IPS-18a (cell line): ENCODE measurements at regions not wholly inside any gene's neighbourhood (a gene's known extent, or its start where the extent isn't known, plus 50 kb on each side); places are given as distances from the start of the nearest gene placed in this dataset.

Experiments used
- H3K27ac ChIP-seq: one replicate; pipeline ENCODE4 v1.5.1; 2013; ENCODE audit warnings: low read length
- H3K27me3 ChIP-seq: one replicate; pipeline ENCODE4 v1.6.1; 2013; ENCODE audit warnings: mild to moderate bottlenecking, low read length; ENCODE audit not compliant: control insufficient read depth, insufficient read depth
- H3K36me3 ChIP-seq: one replicate; pipeline ENCODE4 v1.6.1; 2013; ENCODE audit warnings: low read depth, low read length; ENCODE audit not compliant: control insufficient read depth
- H3K4me1 ChIP-seq: one replicate; pipeline ENCODE4 v1.6.1; 2013; ENCODE audit warnings: low read depth, low read length; ENCODE audit not compliant: control insufficient read depth
- H3K4me3 ChIP-seq: one replicate; pipeline ENCODE4 v1.5.1; 2013; ENCODE audit warnings: low read length
- H3K9ac ChIP-seq: one replicate; pipeline ENCODE4 v1.6.1; 2013; ENCODE audit warnings: mild to moderate bottlenecking, low read length, moderate library complexity
- H3K9me3 ChIP-seq: one replicate; pipeline ENCODE4 v1.6.1; 2013; ENCODE audit warnings: low read depth, low read length; ENCODE audit not compliant: control insufficient read depth

DNA sequence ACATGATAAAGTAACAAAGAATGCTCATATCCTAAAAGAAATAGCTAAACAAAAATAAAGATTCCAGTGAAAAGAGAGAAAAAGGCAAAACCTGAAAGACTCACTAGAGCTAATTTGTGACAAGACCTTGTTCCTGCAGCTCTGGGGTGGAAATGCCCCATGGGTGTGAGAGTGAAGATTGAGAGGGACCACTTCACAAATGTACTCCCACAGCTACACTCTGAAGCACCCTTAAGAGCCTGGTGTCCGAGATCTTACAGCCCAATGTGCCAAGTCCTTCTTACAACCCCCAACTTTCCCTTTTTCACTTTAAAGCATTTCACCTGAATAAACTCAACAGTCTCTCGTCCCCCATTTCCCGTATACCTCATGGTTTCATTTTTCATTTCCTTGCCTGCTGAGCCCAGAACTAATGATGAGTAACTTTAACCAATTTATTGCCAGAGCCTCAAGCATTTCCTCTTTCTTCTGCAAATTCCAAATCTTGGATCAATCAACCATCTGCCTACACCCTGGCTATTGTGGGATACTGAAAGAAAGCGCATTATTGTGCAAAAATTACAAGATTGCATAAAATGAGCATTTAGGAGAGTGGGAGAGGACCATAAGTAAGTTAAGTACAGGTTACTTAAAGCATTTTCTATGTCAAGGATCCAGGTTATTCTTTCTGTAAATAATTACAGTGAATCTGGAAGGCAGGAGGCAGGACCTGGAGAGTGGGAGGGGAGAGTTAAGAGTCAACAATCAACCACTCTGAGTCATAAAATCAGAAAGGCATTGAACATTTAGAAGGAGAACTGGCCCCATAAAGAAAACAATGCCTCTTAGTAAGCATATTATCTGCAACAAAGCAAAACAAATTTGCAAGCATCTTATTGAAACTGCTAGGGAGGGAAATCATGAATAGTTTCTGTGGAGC, 804.4 kb upstream of the CELF4 start:
- Histone ChIP-seq H3K36me3 (no peaks in the 10 kb centered on the region), H3K27ac (no peak overlapping the region), H3K9me3 (no peaks in the 10 kb centered on the region), H3K4me1 (peaks cover 4% of the 10 kb centered on the region), H3K9ac (no peak overlapping the region), H3K4me3 (no peak overlapping the region), H3K27me3 (no peaks in the 10 kb centered on the region)

GRCh38 chr18:38368886-38369285, 803.3 kb upstream of the CELF4 start:
- H3K27me3 ChIP-seq = no peaks in the 10 kb centered on the region
- no peak overlapping the region for H3K4me3 ChIP-seq
- H3K4me1 ChIP-seq = peaks cover 4% of the 10 kb centered on the region
- no peaks in the 10 kb centered on the region for H3K9me3 ChIP-seq
- no peaks in the 10 kb centered on the region for H3K36me3 ChIP-seq
- no peak overlapping the region for H3K27ac ChIP-seq
- H3K9ac ChIP-seq = no peak overlapping the region

DNA sequence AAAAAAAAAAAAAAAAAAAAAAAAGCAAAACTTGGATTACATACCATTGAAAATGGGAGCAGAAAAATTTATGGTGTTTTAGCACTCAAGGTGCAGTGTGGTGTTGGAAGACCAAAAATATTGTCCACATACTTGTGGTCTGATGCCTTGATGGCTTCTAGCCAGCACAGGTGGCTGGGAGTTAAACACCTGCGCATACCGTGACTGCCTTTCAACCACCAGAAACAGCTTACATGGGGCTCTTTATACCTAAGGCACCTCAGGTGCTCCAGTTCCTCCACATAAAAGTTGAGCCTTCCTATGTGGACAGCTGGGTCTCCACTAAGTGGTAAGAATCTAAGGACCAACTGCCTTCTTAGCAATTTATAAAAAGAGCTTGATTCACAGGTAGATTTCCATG, 802.6 kb upstream of the CELF4 start:
- no peak overlapping the region for H3K9ac ChIP-seq
- no peaks in the 10 kb centered on the region for H3K27me3 ChIP-seq
- no peaks in the 10 kb centered on the region for H3K9me3 ChIP-seq
- no peak overlapping the region for H3K4me3 ChIP-seq
- H3K36me3 ChIP-seq = no peaks in the 10 kb centered on the region
- H3K4me1 ChIP-seq = peaks cover 4% of the 10 kb centered on the region
- H3K27ac ChIP-seq = no peak overlapping the region

DNA sequence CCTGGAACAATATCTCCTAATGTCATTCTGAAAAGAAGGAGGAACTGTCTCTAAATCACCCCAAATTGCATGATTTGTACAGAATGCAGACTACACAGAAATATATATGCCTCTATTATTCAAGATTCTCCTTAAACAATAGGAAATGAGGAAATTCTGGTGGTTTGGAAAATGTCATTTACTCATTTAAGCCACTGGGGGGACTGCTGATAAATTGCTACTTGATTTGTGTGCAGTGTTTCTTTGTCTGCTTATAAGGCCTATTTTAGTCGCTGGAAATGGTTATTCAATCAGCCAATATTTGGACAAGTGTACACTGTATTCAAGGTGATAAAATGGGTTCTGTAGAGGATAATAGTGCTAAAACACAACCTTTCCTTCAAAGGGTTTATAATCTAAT, 801.9 kb upstream of the CELF4 start:
- H3K4me1 ChIP-seq = peaks cover 6% of the 10 kb centered on the region
- no peak overlapping the region for H3K27ac ChIP-seq
- H3K27me3 ChIP-seq = no peaks in the 10 kb centered on the region
- no peak overlapping the region for H3K4me3 ChIP-seq
- no peak overlapping the region for H3K9ac ChIP-seq
- no peaks in the 10 kb centered on the region for H3K36me3 ChIP-seq
- H3K9me3 ChIP-seq = no peaks in the 10 kb centered on the region

DNA sequence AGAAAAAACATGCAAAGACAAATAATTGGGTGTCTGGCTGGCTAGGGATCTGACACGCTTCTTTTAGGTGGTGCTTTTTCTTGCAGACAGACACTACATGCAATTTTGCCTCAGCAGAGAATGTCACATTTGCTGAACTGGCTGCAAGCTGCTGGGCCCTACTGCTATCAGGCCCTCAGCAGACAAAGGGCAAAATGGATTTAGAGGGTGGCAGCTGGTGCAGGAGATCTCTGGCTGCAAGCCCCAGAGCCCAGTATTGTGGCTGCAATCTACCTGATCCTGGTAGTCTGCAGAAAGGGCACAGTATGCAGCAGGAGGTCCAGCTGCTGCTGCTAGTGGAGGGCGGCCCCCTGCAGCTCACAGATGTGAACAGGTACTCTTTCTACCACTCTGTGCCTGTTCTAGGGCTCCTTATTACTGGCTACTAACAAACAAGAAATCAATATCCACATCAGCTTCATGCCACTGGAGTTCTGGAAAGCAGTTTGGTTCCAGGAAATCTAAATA, 796.7 kb upstream of the CELF4 start:
- Histone ChIP-seq H3K4me3 (no peak overlapping the region), H3K36me3 (no peaks in the 10 kb centered on the region), H3K27me3 (no peaks in the 10 kb centered on the region), H3K27ac (no peak overlapping the region), H3K4me1 (peaks cover 6% of the 10 kb centered on the region), H3K9ac (no peak overlapping the region), H3K9me3 (no peaks in the 10 kb centered on the region)

DNA sequence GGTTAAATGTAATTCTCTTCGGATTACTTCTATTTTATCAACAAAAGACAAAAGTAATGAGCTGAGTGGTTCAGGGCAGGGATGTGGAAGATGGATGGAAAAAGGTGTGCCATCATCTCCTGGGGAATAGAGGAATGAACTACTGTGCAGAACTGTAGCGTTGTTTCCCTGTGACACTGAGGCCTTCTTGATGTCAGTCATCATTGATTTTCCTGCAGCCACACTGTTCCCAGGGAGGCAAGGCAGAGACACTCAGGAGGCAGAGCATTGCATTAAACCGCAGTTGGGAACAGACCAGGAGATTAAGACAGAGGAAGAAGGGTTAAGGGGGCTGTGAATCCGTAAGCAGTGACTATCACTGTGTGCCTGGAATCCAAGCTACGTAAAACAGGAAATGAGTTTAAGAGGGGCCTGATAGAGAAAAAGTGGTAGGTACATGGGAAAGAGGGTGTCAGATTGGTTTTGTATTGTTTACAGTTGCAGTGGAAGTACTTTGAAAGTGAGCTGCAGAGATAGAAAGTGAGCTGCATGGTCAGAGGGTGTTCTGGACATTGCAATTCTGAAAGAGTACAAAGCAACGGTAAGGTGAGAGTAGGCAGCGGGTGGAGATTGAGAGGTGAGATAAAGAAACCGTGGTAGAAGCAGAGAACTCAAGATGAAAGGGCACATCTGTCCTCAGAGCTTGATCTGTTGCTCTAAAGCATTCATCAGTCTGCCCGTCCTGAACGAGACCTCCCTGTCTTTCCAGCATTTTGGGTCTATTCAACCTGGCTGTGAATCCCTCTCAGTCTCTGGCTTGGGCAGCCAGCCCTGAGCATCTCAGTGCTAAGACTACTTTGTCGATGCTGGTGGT, 793.4 kb upstream of the CELF4 start:
- no peaks in the 10 kb centered on the region for H3K9me3 ChIP-seq
- H3K4me1 ChIP-seq = peaks cover 6% of the 10 kb centered on the region
- no peaks in the 10 kb centered on the region for H3K36me3 ChIP-seq
- no peak overlapping the region for H3K27ac ChIP-seq
- no peak overlapping the region for H3K4me3 ChIP-seq
- no peak overlapping the region for H3K9ac ChIP-seq
- no peaks in the 10 kb centered on the region for H3K27me3 ChIP-seq

- Histone ChIP-seq H3K36me3 (no peaks in the 10 kb centered on the region), H3K9ac (no peak overlapping the region), H3K27me3 (no peaks in the 10 kb centered on the region), H3K27ac (no peak overlapping the region), H3K4me1 (no peaks in the 10 kb centered on the region), H3K4me3 (no peak overlapping the region), H3K9me3 (no peaks in the 10 kb centered on the region)
Observed at GRCh38 chr18:38353149-38353548, 787.6 kb upstream of the CELF4 start.

GRCh38 chr18:38350141-38350540, 784.5 kb upstream of the CELF4 start:
- no peak overlapping the region for H3K4me3 ChIP-seq
- H3K9me3 ChIP-seq = no peaks in the 10 kb centered on the region
- H3K9ac ChIP-seq = no peak overlapping the region
- H3K27me3 ChIP-seq = no peaks in the 10 kb centered on the region
- no peaks in the 10 kb centered on the region for H3K4me1 ChIP-seq
- no peaks in the 10 kb centered on the region for H3K36me3 ChIP-seq
- H3K27ac ChIP-seq = no peak overlapping the region

- no peaks in the 10 kb centered on the region for H3K36me3 ChIP-seq
- H3K4me1 ChIP-seq = no peaks in the 10 kb centered on the region
- H3K9me3 ChIP-seq = no peaks in the 10 kb centered on the region
Observed at GRCh38 chr18:38330573-38330972, 765.0 kb upstream of the CELF4 start.

GRCh38 chr18:38329145-38329544, 763.5 kb upstream of the CELF4 start:
- H3K27me3 ChIP-seq = no peaks in the 10 kb centered on the region
- H3K27ac ChIP-seq = no peak overlapping the region
- H3K4me3 ChIP-seq = no peak overlapping the region
- no peak overlapping the region for H3K9ac ChIP-seq
- no peaks in the 10 kb centered on the region for H3K4me1 ChIP-seq
- H3K36me3 ChIP-seq = no peaks in the 10 kb centered on the region
- H3K9me3 ChIP-seq = no peaks in the 10 kb centered on the region

More at GRCh38 chr18:38330573-38330972, 765.0 kb upstream of the CELF4 start:
- no peak overlapping the region for H3K27ac ChIP-seq
- no peak overlapping the region for H3K9ac ChIP-seq
- no peaks in the 10 kb centered on the region for H3K27me3 ChIP-seq
- no peak overlapping the region for H3K4me3 ChIP-seq

DNA sequence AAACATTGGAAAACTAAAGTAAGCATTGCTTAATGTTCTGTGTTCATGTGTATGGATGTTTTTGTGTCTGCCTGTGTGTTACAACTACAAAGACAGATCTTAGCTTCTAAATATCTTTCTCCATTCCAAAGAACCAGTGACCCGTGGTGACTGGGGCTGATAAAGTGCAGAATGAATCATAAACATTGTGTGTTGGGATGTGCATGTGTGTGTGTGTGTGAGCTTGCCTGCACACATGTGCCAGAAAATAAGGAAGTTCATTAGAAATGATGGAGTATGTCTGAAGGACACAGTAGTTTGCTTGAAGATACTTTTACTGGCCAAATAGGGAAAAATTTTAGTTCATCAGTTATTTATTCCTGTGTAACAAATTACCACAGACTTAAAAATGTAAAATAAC, 756.6 kb upstream of the CELF4 start:
- Histone ChIP-seq H3K9ac (no peak overlapping the region), H3K36me3 (no peaks in the 10 kb centered on the region), H3K27me3 (no peaks in the 10 kb centered on the region), H3K4me1 (no peaks in the 10 kb centered on the region), H3K9me3 (no peaks in the 10 kb centered on the region), H3K27ac (no peak overlapping the region), H3K4me3 (no peak overlapping the region)
